OCI-LY1 (cell line): ENCODE measurements at regions not wholly inside any gene's neighbourhood (a gene's known extent, or its start where the extent isn't known, plus 50 kb on each side); places are given as distances from the start of the nearest gene placed in this dataset.

Source experiments
- H2AFZ ChIP-seq: fragments of 200-600 bp; sonication (generic), shearing (Covaris generic); 2 replicates; pipeline ENCODE4 v1.6.0; 2014; ENCODE audit warnings: antibody characterized with exemption, mild to moderate bottlenecking, low read length
- H3F3A ChIP-seq: fragments of 200-600 bp; sonication (generic), shearing (Covaris generic); 2 replicates; pipeline ENCODE4 v1.6.0; 2014; ENCODE audit warnings: mild to moderate bottlenecking, antibody characterized with exemption, low read length, moderate library complexity; ENCODE audit not compliant: insufficient read depth
- H3K27ac ChIP-seq: fragments of 200-600 bp; sonication (generic); 2 replicates; pipeline ENCODE4 v1.5.1; 2014; ENCODE audit warnings: low read length, mixed run types, mild to moderate bottlenecking, low read depth; ENCODE audit not compliant: poor library complexity, severe bottlenecking
- H3K27me3 ChIP-seq: fragments of 200-600 bp; sonication (generic); 2 replicates; pipeline ENCODE4 v1.6.0; 2014; ENCODE audit warnings: antibody characterized with exemption, mild to moderate bottlenecking, low read length, moderate library complexity; ENCODE audit not compliant: insufficient read depth
- H3K36me3 ChIP-seq: fragments of 200-600 bp; sonication (generic); 2 replicates; pipeline ENCODE4 v1.6.1; 2014; ENCODE audit warnings: mild to moderate bottlenecking, antibody characterized with exemption, low read length, moderate library complexity, mixed read lengths; ENCODE audit not compliant: insufficient read depth
- H3K4me1 ChIP-seq: fragments of 200-600 bp; sonication (generic); 2 replicates; pipeline ENCODE4 v1.5.1; 2014; ENCODE audit warnings: mild to moderate bottlenecking, low read length, moderate library complexity; ENCODE audit not compliant: insufficient read depth, severe bottlenecking
- H3K4me2 ChIP-seq: fragments of 200-600 bp; sonication (generic), shearing (Covaris generic); 2 replicates; pipeline ENCODE4 v1.6.1; 2014; ENCODE audit warnings: low read length
- H3K4me3 ChIP-seq: fragments of 200-600 bp; sonication (generic); 2 replicates; pipeline ENCODE4 v1.5.1; 2014; ENCODE audit warnings: low read length, low read depth, mild to moderate bottlenecking, mixed read lengths; ENCODE audit not compliant: poor library complexity, severe bottlenecking
- H3K79me2 ChIP-seq: fragments of 200-600 bp; shearing (Covaris generic); 2 replicates; pipeline ENCODE4 v1.6.1; 2016; ENCODE audit warnings: mixed run types, low read length, mixed read lengths; ENCODE audit not compliant: insufficient read depth
- H3K9ac ChIP-seq: fragments of 200-600 bp; sonication (generic), shearing (Covaris generic); 2 replicates; pipeline ENCODE4 v1.6.1; 2014; ENCODE audit warnings: mild to moderate bottlenecking, low read length, mixed read lengths
- H3K9me2 ChIP-seq: fragments of 200-600 bp; sonication (generic), shearing (Covaris generic); 2 replicates; pipeline ENCODE4 v1.6.1; 2014; ENCODE audit warnings: low read depth, mild to moderate bottlenecking, low read length, mixed read lengths
- H3K9me3 ChIP-seq: fragments of 200-600 bp; shearing (Covaris generic); 2 replicates; pipeline ENCODE4 v1.6.1; 2014; ENCODE audit warnings: low read length, mixed read lengths
- H4K20me1 ChIP-seq: fragments of 200-600 bp; sonication (generic), shearing (Covaris generic); 2 replicates; pipeline ENCODE4 v1.6.0; 2016; ENCODE audit warnings: mild to moderate bottlenecking, low read length; ENCODE audit not compliant: insufficient read depth
- CTCF ChIP-seq: fragments of 200-600 bp; sonication (generic), shearing (Covaris generic); IDR thresholded peaks from 2 replicates; pipeline ENCODE4 v1.5.1; 2017; ENCODE audit warnings: mild to moderate bottlenecking, antibody characterized with exemption, low read length, moderate library complexity, mixed read lengths
- EZH2 ChIP-seq: fragments of 200-600 bp; sonication (generic), shearing (Covaris generic); IDR thresholded peaks from 2 replicates; pipeline ENCODE4 v1.8.0; 2017; ENCODE audit warnings: borderline replicate concordance, mixed run types, mild to moderate bottlenecking, antibody characterized with exemption, low read length, moderate library complexity, mixed read lengths

- TF ChIP-seq CTCF (no peak), EZH2 (no peak)
- H3K27me3 ChIP-seq, result no peaks in the 10 kb centered on the region
- no peak overlapping the region for H3K9ac ChIP-seq
- H4K20me1 ChIP-seq, result no peaks in the 10 kb centered on the region
- no peaks in the 10 kb centered on the region for H3K9me2 ChIP-seq
- no peaks in the 10 kb centered on the region for H3F3A ChIP-seq
- no peaks in the 10 kb centered on the region for H3K79me2 ChIP-seq
- H2AFZ ChIP-seq, result no peak overlapping the region
- no peak overlapping the region for H3K4me2 ChIP-seq
- H3K9me3 ChIP-seq, result no peaks in the 10 kb centered on the region
- no peak overlapping the region for H3K4me3 ChIP-seq
- no peaks in the 10 kb centered on the region for H3K4me1 ChIP-seq
- no peaks in the 10 kb centered on the region for H3K36me3 ChIP-seq
- H3K27ac ChIP-seq, result no peak overlapping the region
Observed at GRCh38 chr16:6153901-6154300, 1056.3 kb upstream of the EEF2KMT start.

- Histone ChIP-seq H3K79me2 (no peaks in the 10 kb centered on the region), H4K20me1 (no peaks in the 10 kb centered on the region), H3K9me3 (no peaks in the 10 kb centered on the region), H3K27ac (no peak overlapping the region), H3K4me1 (no peaks in the 10 kb centered on the region), H3K9me2 (no peaks in the 10 kb centered on the region), H3K27me3 (no peaks in the 10 kb centered on the region), H3K9ac (no peak overlapping the region), H3K36me3 (no peaks in the 10 kb centered on the region), H2AFZ (no peak overlapping the region), H3K4me3 (no peak overlapping the region), H3K4me2 (no peak overlapping the region), H3F3A (no peaks in the 10 kb centered on the region)
- TF ChIP-seq CTCF, result no peak
- no peak for TF ChIP-seq EZH2
Observed at GRCh38 chr16:6149031-6149430, 1051.4 kb upstream of the EEF2KMT start.

- Histone ChIP-seq H3K27ac (no peak overlapping the region), H3K4me2 (no peak overlapping the region), H3K9me3 (no peaks in the 10 kb centered on the region), H4K20me1 (no peaks in the 10 kb centered on the region), H3K4me3 (no peak overlapping the region), H3K27me3 (no peaks in the 10 kb centered on the region), H3K9me2 (no peaks in the 10 kb centered on the region), H3K36me3 (no peaks in the 10 kb centered on the region), H3F3A (no peaks in the 10 kb centered on the region), H2AFZ (no peak overlapping the region), H3K9ac (no peak overlapping the region), H3K4me1 (no peaks in the 10 kb centered on the region), H3K79me2 (no peaks in the 10 kb centered on the region)
- TF ChIP-seq CTCF, result no peak
- no peak for TF ChIP-seq EZH2
Observed at GRCh38 chr16:6148361-6148760, 1050.8 kb upstream of the EEF2KMT start.
